ENCODE measurements at regions not wholly inside any gene's neighbourhood (a gene's known extent, or its start where the extent isn't known, plus 50 kb on each side); places are given as distances from the start of the nearest gene placed in this dataset.

DNA sequence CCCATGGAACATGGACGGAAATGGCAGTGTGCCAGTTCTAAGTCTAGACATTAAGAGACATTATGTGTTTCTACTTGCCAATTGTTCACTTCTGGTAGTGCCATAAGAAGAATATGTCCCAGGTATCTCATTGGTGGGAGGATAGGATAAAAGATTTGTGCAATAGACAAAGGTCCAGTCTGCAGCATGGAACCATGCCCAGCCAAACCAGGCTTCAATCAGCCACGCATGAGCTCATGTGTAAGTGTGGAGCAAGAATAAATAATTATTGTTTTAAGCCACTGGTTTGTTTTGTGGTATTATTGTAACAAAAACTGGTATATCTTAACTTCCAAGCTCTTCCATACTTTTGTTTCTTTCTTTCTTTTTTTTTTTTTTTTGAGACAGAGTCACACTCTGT, 153.6 kb upstream of the CTTNBP2 start:
- H3K4me1 Mint-ChIP-seq = no peaks in the 10 kb centered on the region
- no peak overlapping the region for H3K27ac Mint-ChIP-seq

DNA sequence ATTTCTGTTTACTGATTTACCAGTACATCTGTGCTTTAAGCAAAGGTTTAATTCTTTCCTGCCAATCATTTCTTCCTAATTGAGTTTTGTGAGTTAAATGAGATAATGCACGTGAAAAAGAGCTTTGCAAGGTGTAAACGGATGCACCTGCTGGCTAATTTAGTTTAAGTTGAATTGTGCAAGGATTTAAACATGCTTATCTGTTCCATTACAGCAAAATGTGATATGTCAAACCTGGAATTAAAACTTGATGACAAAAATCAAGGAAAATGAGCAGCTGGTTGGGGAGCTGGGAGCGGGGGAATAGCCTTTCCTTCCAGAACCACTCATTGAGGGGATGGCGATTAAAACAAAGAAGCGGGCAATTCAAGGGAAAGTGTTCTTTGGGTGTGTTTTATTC, 155.0 kb upstream of the CTTNBP2 start:
- ATAC-seq (ENCODE audit: low read depth) = no peak
- no peaks in the 10 kb centered on the region for H3K27me3 Mint-ChIP-seq
- no peaks in the 10 kb centered on the region for H3K4me1 Mint-ChIP-seq
- H3K9me3 Mint-ChIP-seq = no peaks in the 10 kb centered on the region
- DNase-seq (ENCODE audit: low spot score in 2 of 2) = no peak
- H3K4me3 Mint-ChIP-seq = no peak overlapping the region
- no peaks in the 10 kb centered on the region for H3K36me3 Mint-ChIP-seq
- H3K27ac Mint-ChIP-seq = no peak overlapping the region

More for the DNA sequence above, 153.6 kb upstream of the CTTNBP2 start:
- Mint-ChIP-seq H3K4me3 (no peak overlapping the region), H3K36me3 (no peaks in the 10 kb centered on the region), H3K9me3 (no peaks in the 10 kb centered on the region), H3K27me3 (no peaks in the 10 kb centered on the region)
- ATAC-seq (ENCODE audit: low read depth) (no peak), DNase-seq (ENCODE audit: low spot score in 2 of 2) (no peak)

DNA sequence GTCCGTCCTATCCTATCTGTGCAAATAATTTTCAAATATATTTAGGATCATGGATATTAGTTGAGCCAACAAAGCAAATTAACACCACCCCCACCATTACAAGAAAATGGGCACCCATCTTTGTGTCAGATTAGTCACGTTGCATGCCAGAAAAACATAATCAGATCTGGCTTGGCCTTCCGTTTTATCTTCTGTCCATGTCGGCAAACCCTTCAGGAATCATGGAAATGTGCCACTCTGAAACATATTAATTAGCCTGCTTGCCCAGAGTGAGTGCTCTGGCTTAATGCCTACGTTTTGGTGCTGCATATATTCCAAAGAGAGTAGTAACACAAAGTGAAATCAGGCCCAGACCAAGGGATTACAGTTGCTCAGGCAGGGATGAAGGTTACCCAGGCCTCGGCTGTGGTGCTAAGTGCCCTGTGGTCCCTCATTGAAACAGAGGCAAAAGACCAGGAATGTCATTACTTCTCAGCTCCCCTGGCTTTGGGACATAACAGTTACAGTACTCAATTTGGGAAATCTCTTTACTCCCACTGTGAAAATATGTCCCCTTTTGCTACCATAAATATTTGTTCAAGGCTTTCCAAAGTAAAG, 154.0 kb upstream of the LSM8 start:
- H3K4me3 Mint-ChIP-seq = no peak overlapping the region
- no peak overlapping the region for H3K27ac Mint-ChIP-seq
- no peaks in the 10 kb centered on the region for H3K36me3 Mint-ChIP-seq
- peaks cover under 1% of the 10 kb centered on the region for H3K27me3 Mint-ChIP-seq
- no peaks in the 10 kb centered on the region for H3K4me1 Mint-ChIP-seq
- DNase-seq (ENCODE audit: low spot score in 2 of 2) (no peak), ATAC-seq (ENCODE audit: low read depth) (no peak)
- H3K9me3 Mint-ChIP-seq = no peaks in the 10 kb centered on the region

DNA sequence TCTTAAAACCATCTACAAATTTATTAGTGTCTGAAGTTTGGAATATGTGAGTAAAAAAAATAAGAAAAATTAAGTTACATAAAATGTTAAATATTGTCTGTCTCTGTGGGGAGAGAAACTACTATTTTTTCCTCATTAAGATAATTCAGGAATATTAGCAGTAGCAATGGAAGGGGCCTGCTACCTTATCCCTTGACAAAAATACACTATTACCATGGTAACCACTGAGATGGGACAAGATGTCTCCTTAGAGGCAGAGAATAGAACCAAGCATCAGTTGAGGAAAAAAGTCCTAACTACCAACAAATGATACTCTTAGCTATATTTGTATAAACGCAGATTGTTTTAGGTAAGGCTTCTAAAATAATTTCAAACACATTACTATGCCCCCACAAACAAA, 150.7 kb upstream of the LSM8 start:
- H3K9me3 Mint-ChIP-seq = no peaks in the 10 kb centered on the region
- H3K27ac Mint-ChIP-seq = no peak overlapping the region
- no peaks in the 10 kb centered on the region for H3K36me3 Mint-ChIP-seq
- DNase-seq (ENCODE audit: low spot score in 2 of 2) (no peak), ATAC-seq (ENCODE audit: low read depth) (no peak)
- peaks cover 3% of the 10 kb centered on the region for H3K27me3 Mint-ChIP-seq
- H3K4me3 Mint-ChIP-seq = no peak overlapping the region
- no peaks in the 10 kb centered on the region for H3K4me1 Mint-ChIP-seq

DNA sequence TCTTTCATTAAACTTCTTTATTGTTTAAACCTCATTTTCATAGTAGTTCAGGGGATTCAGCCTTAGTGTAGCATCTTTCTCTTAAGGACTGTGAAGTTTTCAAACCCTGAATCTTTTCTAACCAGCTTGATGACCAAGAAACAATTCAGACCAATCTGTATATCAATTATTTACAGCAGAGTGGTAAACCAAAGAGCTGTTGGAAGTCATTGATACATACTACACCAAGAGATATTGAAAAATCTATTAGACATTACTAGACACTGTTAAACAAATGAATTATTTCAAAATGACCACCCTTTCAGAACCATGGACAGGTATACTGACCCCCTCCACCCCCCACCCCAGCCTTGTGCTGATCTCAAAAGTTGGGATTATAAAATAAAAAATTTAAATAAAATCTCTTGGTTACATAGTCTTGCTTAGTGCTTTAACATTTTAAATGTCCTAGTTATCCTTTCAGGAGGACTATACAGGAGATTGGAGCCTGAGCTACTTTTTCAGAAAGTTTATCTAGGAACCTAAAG, 143.9 kb upstream of the LSM8 start:
- peaks cover 5% of the 10 kb centered on the region for H3K27me3 Mint-ChIP-seq
- no peaks in the 10 kb centered on the region for H3K36me3 Mint-ChIP-seq
- ATAC-seq (ENCODE audit: low read depth) = no peak
- peaks cover 4% of the 10 kb centered on the region for H3K9me3 Mint-ChIP-seq
- no peak overlapping the region for H3K4me3 Mint-ChIP-seq
- DNase-seq (ENCODE audit: low spot score in 2 of 2) = no peak
- H3K4me1 Mint-ChIP-seq = peaks cover 9% of the 10 kb centered on the region
- H3K27ac Mint-ChIP-seq = no peak overlapping the region

DNA sequence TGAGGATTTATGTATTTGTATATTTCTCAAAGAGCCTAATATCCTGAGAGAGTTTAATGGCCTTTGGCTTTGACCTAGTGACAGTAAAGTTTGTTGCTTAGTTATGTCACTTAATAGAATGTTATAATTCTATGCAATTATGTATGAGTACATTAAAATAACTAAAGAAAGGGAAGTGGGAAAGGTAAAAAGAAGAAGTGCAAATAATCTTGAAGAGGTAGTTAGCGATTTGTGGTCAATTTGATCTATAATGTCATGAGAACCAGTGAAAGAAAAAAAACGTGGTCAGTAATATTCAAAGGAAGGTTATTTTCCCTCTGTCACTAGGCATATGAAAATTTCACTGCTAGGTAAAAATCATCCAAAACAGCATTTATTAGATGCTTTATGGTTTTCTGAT, 143.4 kb upstream of the LSM8 start:
- peaks cover 5% of the 10 kb centered on the region for H3K27me3 Mint-ChIP-seq
- ATAC-seq (ENCODE audit: low read depth) = peak; percentile 57

DNA sequence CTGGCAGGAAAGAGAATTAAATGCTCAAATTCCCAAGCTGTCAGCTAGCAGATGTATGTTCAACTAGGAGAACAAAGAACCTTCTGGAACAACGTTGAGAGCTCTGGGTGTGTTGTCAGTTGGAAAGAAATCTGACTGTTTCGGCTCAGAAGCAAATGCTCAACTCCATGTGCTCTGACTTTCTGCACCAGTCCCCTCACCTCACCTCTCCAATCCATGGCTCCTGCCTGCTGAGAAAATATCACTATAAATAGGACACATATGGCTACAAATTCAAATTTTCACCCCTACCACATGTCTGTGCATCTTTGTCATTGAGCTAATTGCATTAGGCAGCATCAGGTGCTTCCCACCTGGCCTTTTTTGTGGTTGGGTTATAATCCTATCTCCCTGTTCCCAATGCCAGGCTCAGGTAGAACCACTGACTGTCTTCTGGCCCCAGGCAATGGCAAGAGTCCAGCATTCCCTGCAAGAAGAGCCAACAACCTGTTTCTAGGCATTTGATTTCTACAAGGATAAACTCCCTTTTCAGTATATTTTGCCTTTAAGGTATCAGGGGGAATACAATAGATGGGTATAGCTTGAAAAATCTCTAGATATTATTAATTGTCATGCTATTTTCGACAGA, 142.6 kb upstream of the LSM8 start:
- Mint-ChIP-seq H3K4me1 (peaks cover 9% of the 10 kb centered on the region), H3K27me3 (peaks cover 3% of the 10 kb centered on the region), H3K36me3 (no peaks in the 10 kb centered on the region), H3K9me3 (peaks cover 4% of the 10 kb centered on the region), H3K4me3 (no peak overlapping the region), H3K27ac (no peak overlapping the region)
- no peak for DNase-seq (ENCODE audit: low spot score in 2 of 2)
- no peak for ATAC-seq (ENCODE audit: low read depth)

More for the DNA sequence above, 143.4 kb upstream of the LSM8 start:
- no peak overlapping the region for H3K27ac Mint-ChIP-seq
- peaks cover 9% of the 10 kb centered on the region for H3K4me1 Mint-ChIP-seq
- no peak for DNase-seq (ENCODE audit: low spot score in 2 of 2)
- H3K4me3 Mint-ChIP-seq = no peak overlapping the region
- H3K9me3 Mint-ChIP-seq = peaks cover 4% of the 10 kb centered on the region
- H3K36me3 Mint-ChIP-seq = no peaks in the 10 kb centered on the region

DNA sequence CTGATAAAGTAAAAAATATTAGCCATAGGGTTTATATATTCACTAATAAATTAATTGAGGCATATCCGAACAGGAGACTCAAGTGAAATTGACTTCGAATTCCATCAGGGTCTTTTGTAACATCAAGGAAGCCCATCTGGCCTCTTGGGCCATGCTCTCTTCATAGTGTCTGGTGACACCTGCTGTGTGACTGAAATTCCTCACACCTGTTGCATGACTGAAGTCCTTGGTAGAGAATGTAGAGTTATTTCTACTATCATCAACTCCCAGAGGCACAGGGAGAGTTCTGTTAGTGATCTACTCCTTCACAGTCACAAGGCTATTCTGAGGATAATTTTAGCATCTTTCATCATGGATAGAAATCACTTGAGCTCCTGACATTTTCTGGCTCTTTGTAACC, 138.3 kb upstream of the LSM8 start:
- Mint-ChIP-seq H3K36me3 (no peaks in the 10 kb centered on the region), H3K4me3 (no peak overlapping the region), H3K4me1 (peaks cover 7% of the 10 kb centered on the region), H3K9me3 (no peaks in the 10 kb centered on the region), H3K27me3 (peaks cover 3% of the 10 kb centered on the region), H3K27ac (no peak overlapping the region)
- ATAC-seq (ENCODE audit: low read depth) (no peak), DNase-seq (ENCODE audit: low spot score in 2 of 2) (no peak)

DNA sequence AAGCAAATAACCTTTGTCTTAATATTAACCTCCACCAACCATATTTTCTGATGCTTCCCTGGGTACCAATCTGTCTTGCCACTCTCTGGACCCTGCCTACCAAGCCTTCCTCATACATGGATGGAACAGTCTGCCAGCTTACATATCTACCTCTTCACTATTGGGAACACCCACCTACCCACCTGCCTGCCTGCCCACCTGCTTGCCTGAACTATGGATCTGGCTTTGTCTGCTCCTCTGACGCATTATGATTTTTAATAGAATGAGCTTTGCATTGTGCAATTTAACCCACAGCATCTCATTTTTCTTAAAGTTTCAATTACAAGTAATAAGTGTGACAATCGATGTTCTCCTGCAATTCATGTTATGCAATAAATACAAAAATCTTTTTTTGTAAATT, 137.9 kb upstream of the LSM8 start:
- ATAC-seq (ENCODE audit: low read depth) (no peak), DNase-seq (ENCODE audit: low spot score in 2 of 2) (no peak)
- Mint-ChIP-seq H3K36me3 (no peaks in the 10 kb centered on the region), H3K4me3 (no peak overlapping the region), H3K4me1 (peaks cover 7% of the 10 kb centered on the region), H3K27me3 (peaks cover 3% of the 10 kb centered on the region), H3K27ac (no peak overlapping the region), H3K9me3 (no peaks in the 10 kb centered on the region)

DNA sequence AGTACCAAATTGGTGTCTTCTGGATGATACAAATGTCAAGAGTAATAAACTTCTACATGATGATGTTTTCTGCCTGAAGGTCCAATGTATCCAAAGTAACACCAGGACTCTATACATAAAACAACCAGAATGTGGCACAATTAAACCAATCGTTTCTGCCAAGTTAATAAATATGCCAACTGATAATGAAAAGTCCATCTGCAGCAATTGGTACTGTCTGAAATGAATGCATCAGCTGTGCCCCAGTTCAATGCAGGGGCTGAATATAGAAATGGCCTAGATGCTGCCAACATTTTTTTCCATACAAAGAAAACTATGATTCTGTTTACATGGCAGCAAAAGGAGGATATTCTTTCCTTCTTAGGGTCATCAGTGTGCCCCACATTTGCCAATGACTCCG, 137.2 kb upstream of the LSM8 start:
- Mint-ChIP-seq H3K9me3 (no peaks in the 10 kb centered on the region), H3K27me3 (peaks cover 3% of the 10 kb centered on the region), H3K27ac (no peak overlapping the region), H3K4me1 (peaks cover 6% of the 10 kb centered on the region), H3K4me3 (no peak overlapping the region), H3K36me3 (no peaks in the 10 kb centered on the region)
- DNase-seq (ENCODE audit: low spot score in 2 of 2) (no peak), ATAC-seq (ENCODE audit: low read depth) (no peak)

DNA sequence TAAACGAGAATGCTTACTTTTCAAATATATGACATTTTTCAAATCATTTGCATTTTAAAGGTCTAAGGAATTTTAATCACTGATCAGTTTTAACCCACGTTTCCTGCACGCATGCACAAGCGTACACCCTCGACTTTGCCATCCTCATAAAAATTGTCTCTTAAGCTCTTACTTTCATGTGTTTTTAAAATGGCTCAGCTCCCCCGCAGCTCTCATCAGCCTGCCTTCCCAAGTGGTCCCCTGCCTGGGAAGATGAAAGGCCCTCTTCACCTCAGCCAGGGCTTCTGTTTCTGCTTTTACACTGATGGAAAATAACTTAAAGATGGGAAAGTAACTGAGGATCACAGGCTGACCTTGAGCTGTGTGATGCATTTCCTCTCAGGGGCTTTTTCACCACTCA, 131.6 kb upstream of the LSM8 start:
- Mint-ChIP-seq H3K4me1 (no peaks in the 10 kb centered on the region), H3K9me3 (no peaks in the 10 kb centered on the region), H3K4me3 (no peak overlapping the region), H3K27ac (no peak overlapping the region), H3K36me3 (no peaks in the 10 kb centered on the region), H3K27me3 (no peaks in the 10 kb centered on the region)
- DNase-seq (ENCODE audit: low spot score in 2 of 2) (no peak), ATAC-seq (ENCODE audit: low read depth) (no peak)

DNA sequence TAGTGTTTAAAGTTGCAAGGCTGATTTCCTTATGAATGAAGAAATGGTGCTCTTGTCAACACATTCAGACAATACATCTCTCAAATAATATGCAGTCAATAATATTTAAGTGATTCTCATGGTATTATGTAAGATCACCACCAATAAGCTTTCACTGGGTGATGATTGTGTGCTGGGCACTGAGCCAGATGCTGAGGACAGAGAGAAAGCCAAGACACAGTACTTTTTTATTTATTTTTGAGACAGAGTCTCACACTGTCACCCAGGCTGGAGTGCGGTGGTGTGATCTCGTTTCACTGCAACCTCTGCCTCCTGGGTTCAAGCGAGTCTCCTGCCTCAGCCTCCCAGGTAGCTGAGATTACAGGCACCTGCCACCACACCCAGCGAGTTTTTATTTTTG, 130.6 kb upstream of the LSM8 start:
- Mint-ChIP-seq H3K27me3 (no peaks in the 10 kb centered on the region), H3K4me3 (no peak overlapping the region), H3K36me3 (no peaks in the 10 kb centered on the region), H3K27ac (no peak overlapping the region), H3K4me1 (no peaks in the 10 kb centered on the region), H3K9me3 (no peaks in the 10 kb centered on the region)
- DNase-seq (ENCODE audit: low spot score in 2 of 2) (no peak), ATAC-seq (ENCODE audit: low read depth) (no peak)

DNA sequence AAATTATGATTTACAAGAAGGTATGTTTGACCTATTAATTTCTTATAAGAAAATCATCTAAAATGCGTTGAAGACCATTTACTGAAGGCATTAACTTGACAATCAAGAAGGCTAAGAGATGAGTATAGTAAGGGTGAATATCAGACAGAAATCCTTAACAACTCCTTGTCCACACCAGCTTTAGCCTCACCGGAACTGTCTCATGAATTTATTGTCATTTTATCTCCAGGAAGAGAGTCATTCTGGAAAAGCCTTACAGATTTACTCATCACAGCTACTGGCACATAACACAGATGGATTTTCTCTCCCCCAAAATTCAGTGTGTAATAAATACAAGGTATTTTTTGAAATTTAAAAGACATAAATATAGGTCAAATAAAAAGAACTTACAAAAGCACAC, 129.4 kb upstream of the LSM8 start:
- ATAC-seq (ENCODE audit: low read depth) = no peak
- no peaks in the 10 kb centered on the region for H3K9me3 Mint-ChIP-seq
- H3K27ac Mint-ChIP-seq = no peak overlapping the region

DNA sequence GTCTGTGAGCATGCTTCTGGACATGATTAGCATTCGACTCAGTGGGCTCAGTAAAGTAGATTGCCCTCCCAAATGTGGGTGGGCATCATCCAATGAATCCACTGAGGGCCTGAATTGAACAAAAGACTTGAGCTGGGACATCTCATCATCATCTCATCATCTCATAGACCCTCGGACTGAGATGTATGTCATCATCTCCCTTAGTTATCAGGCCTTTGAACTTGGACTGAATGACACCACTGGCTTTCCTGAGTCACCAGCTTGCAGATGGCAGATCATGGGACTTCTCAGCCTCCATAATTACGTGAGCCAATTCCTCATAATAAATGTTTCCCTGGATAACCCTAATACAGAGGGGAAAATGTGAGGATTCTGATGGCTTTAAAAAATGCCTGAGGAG, 128.3 kb upstream of the LSM8 start:
- no peak overlapping the region for H3K27ac Mint-ChIP-seq
- no peaks in the 10 kb centered on the region for H3K4me1 Mint-ChIP-seq
- no peak for DNase-seq (ENCODE audit: low spot score in 2 of 2)
- H3K36me3 Mint-ChIP-seq = no peaks in the 10 kb centered on the region
- no peaks in the 10 kb centered on the region for H3K9me3 Mint-ChIP-seq
- H3K4me3 Mint-ChIP-seq = no peak overlapping the region
- no peaks in the 10 kb centered on the region for H3K27me3 Mint-ChIP-seq
- no peak for ATAC-seq (ENCODE audit: low read depth)

More for the DNA sequence above, 129.4 kb upstream of the LSM8 start:
- Mint-ChIP-seq H3K27me3 (no peaks in the 10 kb centered on the region), H3K4me3 (no peak overlapping the region), H3K36me3 (no peaks in the 10 kb centered on the region), H3K4me1 (no peaks in the 10 kb centered on the region)
- DNase-seq (ENCODE audit: low spot score in 2 of 2) = no peak

DNA sequence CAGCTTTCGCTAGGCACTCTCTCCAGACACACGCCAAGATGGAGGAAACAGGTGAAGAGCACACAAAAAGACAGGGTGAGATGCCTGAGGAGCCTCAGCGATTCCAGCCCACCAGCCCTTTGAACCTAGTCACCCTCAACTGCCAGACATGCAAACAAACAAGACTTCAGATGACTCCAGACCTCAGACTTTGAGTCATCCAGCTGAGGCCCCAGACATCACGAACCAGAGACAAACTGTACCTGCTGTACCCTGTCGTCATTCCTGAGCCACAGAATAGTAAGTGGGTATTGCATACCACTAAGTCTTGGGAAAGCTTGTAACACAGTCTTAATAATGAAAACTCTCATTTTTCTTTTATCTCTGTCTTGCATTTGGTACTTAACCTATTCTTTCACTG, 126.6 kb upstream of the LSM8 start:
- no peak for ATAC-seq (ENCODE audit: low read depth)
- H3K36me3 Mint-ChIP-seq = no peaks in the 10 kb centered on the region
- no peak overlapping the region for H3K27ac Mint-ChIP-seq
- H3K4me3 Mint-ChIP-seq = no peak overlapping the region
- H3K4me1 Mint-ChIP-seq = no peaks in the 10 kb centered on the region
- peaks cover 2% of the 10 kb centered on the region for H3K27me3 Mint-ChIP-seq
- DNase-seq (ENCODE audit: low spot score in 2 of 2) = no peak
- H3K9me3 Mint-ChIP-seq = no peaks in the 10 kb centered on the region
